ENCODE measurements at regions not wholly inside any gene's neighbourhood (a gene's known extent, or its start where the extent isn't known, plus 50 kb on each side); places are given as distances from the start of the nearest gene placed in this dataset.

DNA sequence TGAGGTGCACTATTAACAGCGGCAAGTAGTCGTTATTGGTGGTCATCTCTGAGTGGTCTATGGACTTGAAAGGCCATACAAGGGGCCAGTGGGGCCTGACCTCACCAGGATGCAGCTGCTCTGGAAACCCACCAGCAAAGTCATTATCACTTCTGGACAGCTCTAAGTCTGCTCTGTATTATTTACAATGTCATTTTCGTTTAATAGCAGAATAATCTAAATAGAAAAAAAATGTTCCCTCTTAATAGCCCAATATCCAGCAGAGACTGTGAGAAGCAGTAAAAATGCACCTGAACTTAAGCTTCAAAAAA, 85.0 kb upstream of the EED start:
- no peak for TF ChIP-seq EP300 (IDR thresholded peaks at IDR 0.05)
- TF ChIP-seq, protein P1, sequence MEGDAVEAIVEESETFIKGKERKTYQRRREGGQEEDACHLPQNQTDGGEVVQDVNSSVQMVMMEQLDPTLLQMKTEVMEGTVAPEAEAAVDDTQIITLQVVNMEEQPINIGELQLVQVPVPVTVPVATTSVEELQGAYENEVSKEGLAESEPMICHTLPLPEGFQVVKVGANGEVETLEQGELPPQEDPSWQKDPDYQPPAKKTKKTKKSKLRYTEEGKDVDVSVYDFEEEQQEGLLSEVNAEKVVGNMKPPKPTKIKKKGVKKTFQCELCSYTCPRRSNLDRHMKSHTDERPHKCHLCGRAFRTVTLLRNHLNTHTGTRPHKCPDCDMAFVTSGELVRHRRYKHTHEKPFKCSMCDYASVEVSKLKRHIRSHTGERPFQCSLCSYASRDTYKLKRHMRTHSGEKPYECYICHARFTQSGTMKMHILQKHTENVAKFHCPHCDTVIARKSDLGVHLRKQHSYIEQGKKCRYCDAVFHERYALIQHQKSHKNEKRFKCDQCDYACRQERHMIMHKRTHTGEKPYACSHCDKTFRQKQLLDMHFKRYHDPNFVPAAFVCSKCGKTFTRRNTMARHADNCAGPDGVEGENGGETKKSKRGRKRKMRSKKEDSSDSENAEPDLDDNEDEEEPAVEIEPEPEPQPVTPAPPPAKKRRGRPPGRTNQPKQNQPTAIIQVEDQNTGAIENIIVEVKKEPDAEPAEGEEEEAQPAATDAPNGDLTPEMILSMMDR (IDR thresholded peaks at IDR 0.05), result no peak
- TF ChIP-seq POLR2AphosphoS5 (IDR thresholded peaks at IDR 0.05), result no peak
- TF ChIP-seq POLR2A (IDR thresholded peaks at IDR 0.05), result no peak

All from gastroesophageal sphincter (tissue), 3 donors.